ENCODE measurements at regions not wholly inside any gene's neighbourhood (a gene's known extent, or its start where the extent isn't known, plus 50 kb on each side); places are given as distances from the start of the nearest gene placed in this dataset.

GRCh38 chr2:64251497-64252250 is 107.5 kb upstream of the PELI1 start:
- TF ChIP-seq POLR2AphosphoS5 (IDR thresholded peaks at IDR 0.05), result no peak
- TF ChIP-seq EP300 (IDR thresholded peaks at IDR 0.05; ENCODE audit: low read depth), result no peak
- no peak for TF ChIP-seq POLR2A (IDR thresholded peaks at IDR 0.05)
- no peak for TF ChIP-seq CTCF (IDR thresholded peaks at IDR 0.05)
